Osteocyte (in vitro differentiated cells): ENCODE measurements at regions not wholly inside any gene's neighbourhood (a gene's known extent, or its start where the extent isn't known, plus 50 kb on each side); places are given as distances from the start of the nearest gene placed in this dataset.

Source experiments
- DNase-seq: peaks from one replicate; pipeline ENCODE4 v3.0.0; 2021; ENCODE audit warnings: mixed read lengths; ENCODE audit not compliant: unreplicated experiment; ENCODE audit errors: extremely low spot score
- H3K27ac Mint-ChIP-seq: one replicate; pipeline ENCODE4 v1.8.0; 2021; ENCODE audit warnings: mild to moderate bottlenecking, mixed read lengths; ENCODE audit not compliant: unreplicated experiment
- H3K27me3 Mint-ChIP-seq: one replicate; pipeline ENCODE4 v1.8.0; 2021; ENCODE audit warnings: mixed read lengths; ENCODE audit not compliant: unreplicated experiment
- H3K36me3 Mint-ChIP-seq: one replicate; pipeline ENCODE4 v1.8.0; 2021; ENCODE audit warnings: mixed read lengths; ENCODE audit not compliant: unreplicated experiment
- H3K4me1 Mint-ChIP-seq: one replicate; pipeline ENCODE4 v1.8.0; 2021; ENCODE audit warnings: mixed read lengths; ENCODE audit not compliant: unreplicated experiment
- H3K4me3 Mint-ChIP-seq: one replicate; pipeline ENCODE4 v1.8.0; 2021; ENCODE audit warnings: mild to moderate bottlenecking, moderate library complexity, mixed read lengths; ENCODE audit not compliant: unreplicated experiment
- H3K9me3 Mint-ChIP-seq: one replicate; pipeline ENCODE4 v1.8.0; 2021; ENCODE audit warnings: mixed read lengths; ENCODE audit not compliant: unreplicated experiment
- CTCF ChIP-seq: fragments of 200-600 bp; sonication (generic); IDR thresholded peaks from 2 replicates; pipeline ENCODE4 v1.5.0; 2021; ENCODE audit warnings: antibody characterized with exemption, mild to moderate bottlenecking, moderate library complexity

- DNase-seq, result no peak
- Mint-ChIP-seq H3K27ac (no peak overlapping the region), H3K36me3 (no peaks in the 10 kb centered on the region), H3K9me3 (no peaks in the 10 kb centered on the region), H3K27me3 (no peaks in the 10 kb centered on the region), H3K4me3 (no peak overlapping the region), H3K4me1 (peaks cover 18% of the 10 kb centered on the region)
- no peak for TF ChIP-seq CTCF
Measured at GRCh38 chr1:191595170-191595569, 563.1 kb upstream of the RGS18 start.

GRCh38 chr1:191608367-191608766 lies 549.9 kb upstream of the RGS18 start:
- TF ChIP-seq CTCF, result no peak
- H3K36me3 Mint-ChIP-seq, result no peaks in the 10 kb centered on the region
- DNase-seq, result no peak
- H3K9me3 Mint-ChIP-seq, result no peaks in the 10 kb centered on the region
- no peak overlapping the region for H3K27ac Mint-ChIP-seq
- peaks cover 6% of the 10 kb centered on the region for H3K4me1 Mint-ChIP-seq
- H3K27me3 Mint-ChIP-seq, result no peaks in the 10 kb centered on the region
- no peak overlapping the region for H3K4me3 Mint-ChIP-seq

GRCh38 chr1:191609305-191609704 lies 549.0 kb upstream of the RGS18 start:
- Mint-ChIP-seq H3K36me3 (no peaks in the 10 kb centered on the region), H3K4me3 (no peak overlapping the region), H3K27ac (no peak overlapping the region), H3K9me3 (no peaks in the 10 kb centered on the region), H3K4me1 (peaks cover 6% of the 10 kb centered on the region), H3K27me3 (no peaks in the 10 kb centered on the region)
- no peak for DNase-seq
- TF ChIP-seq CTCF, result no peak

DNA sequence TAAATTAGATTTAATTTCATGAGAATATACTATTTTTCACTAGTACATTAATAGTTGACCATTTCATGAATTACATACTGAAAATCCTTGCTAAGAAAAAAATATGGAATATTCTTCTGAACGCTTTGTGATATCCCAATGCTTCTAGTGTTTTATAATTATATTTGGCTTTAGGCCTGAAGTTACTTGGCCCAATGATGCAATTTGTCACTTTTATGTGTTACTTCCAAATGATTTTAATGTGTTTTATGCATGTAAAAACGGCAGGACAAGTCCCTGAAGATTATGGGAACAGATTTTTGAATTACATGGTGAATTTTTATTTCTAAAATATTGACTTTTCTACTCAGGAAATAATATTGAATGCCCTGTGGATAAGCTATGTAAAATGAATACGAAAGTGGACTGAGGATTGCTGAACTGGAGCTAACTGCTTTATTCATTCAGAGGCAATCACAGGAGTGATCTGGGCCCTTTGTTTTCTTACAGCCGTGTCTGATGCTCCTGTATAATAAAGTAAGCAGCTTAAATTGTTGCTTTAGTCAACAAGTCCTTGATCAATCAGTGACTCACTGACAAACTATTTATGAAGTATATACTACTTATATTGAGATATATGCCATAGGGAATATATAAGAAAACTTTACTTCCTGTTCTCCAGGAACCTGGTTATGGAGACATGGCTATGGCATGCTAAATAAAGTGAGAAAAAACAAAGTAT lies 543.0 kb upstream of the RGS18 start:
- H3K27ac Mint-ChIP-seq, result no peak overlapping the region
- H3K36me3 Mint-ChIP-seq, result no peaks in the 10 kb centered on the region
- no peaks in the 10 kb centered on the region for H3K27me3 Mint-ChIP-seq
- DNase-seq, result no peak
- H3K9me3 Mint-ChIP-seq, result no peaks in the 10 kb centered on the region
- no peaks in the 10 kb centered on the region for H3K4me1 Mint-ChIP-seq
- TF ChIP-seq CTCF, result no peak
- H3K4me3 Mint-ChIP-seq, result no peak overlapping the region

DNA sequence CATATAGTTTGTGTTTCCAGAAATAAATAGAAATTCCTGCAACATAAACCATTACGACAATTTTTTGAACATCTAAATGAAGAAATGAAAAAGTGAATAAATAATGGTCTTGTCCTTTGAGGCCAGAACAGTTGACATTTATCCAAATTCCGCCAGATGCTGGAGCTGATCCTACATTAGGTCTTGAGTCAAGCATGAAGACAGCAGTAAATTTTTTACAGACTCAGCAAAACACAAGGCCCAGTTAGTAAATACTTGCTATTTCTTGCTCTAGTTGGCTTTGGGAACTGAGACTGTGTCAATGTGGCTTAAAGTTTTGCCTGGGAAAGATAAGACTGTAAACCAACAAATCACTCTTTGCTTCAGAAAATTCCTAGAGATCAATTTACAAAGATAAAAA lies 540.1 kb upstream of the RGS18 start:
- Mint-ChIP-seq H3K36me3 (no peaks in the 10 kb centered on the region), H3K4me3 (no peak overlapping the region), H3K9me3 (no peaks in the 10 kb centered on the region), H3K27me3 (no peaks in the 10 kb centered on the region), H3K27ac (no peak overlapping the region), H3K4me1 (no peaks in the 10 kb centered on the region)
- TF ChIP-seq CTCF, result no peak
- DNase-seq, result no peak
